ENCODE measurements at regions not wholly inside any gene's neighbourhood (a gene's known extent, or its start where the extent isn't known, plus 50 kb on each side); places are given as distances from the start of the nearest gene placed in this dataset.

GRCh38 chr16:9415545-9415944 lies 324.1 kb downstream of the HAPSTR1 start:
- TF ChIP-seq, protein P1, sequence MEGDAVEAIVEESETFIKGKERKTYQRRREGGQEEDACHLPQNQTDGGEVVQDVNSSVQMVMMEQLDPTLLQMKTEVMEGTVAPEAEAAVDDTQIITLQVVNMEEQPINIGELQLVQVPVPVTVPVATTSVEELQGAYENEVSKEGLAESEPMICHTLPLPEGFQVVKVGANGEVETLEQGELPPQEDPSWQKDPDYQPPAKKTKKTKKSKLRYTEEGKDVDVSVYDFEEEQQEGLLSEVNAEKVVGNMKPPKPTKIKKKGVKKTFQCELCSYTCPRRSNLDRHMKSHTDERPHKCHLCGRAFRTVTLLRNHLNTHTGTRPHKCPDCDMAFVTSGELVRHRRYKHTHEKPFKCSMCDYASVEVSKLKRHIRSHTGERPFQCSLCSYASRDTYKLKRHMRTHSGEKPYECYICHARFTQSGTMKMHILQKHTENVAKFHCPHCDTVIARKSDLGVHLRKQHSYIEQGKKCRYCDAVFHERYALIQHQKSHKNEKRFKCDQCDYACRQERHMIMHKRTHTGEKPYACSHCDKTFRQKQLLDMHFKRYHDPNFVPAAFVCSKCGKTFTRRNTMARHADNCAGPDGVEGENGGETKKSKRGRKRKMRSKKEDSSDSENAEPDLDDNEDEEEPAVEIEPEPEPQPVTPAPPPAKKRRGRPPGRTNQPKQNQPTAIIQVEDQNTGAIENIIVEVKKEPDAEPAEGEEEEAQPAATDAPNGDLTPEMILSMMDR (IDR thresholded peaks at IDR 0.05), result no peak
- no peak for TF ChIP-seq POLR2A (IDR thresholded peaks at IDR 0.05)
